ENCODE measurements at regions not wholly inside any gene's neighbourhood (a gene's known extent, or its start where the extent isn't known, plus 50 kb on each side); places are given as distances from the start of the nearest gene placed in this dataset.

- TF ChIP-seq CTCF (IDR thresholded peaks at IDR 0.05; ENCODE audit: low read length) (no peak), EZH2 (IDR thresholded peaks at IDR 0.05; ENCODE audit: borderline replicate concordance, low read length) (no peak)
These were observed 315.7 kb downstream of the REEP3 start for GRCh38 chr10:63836666-63837442.
